AG04449 (cell line): ENCODE measurements at regions not wholly inside any gene's neighbourhood (a gene's known extent, or its start where the extent isn't known, plus 50 kb on each side); places are given as distances from the start of the nearest gene placed in this dataset.

Experiments
- CTCF ChIA-PET: fragments of 350-600 bp; formaldehyde crosslinking; extraction: SDS; loops from one replicate; lab custom pipeline; 2021; ENCODE audit warnings: antibody characterized with exemption; lab: Yijun Ruan, JAX
- POLR2A ChIA-PET: fragments of 400-600, 350-600 bp; formaldehyde crosslinking; extraction: SDS; loops from one replicate; lab custom pipeline; 2020; ENCODE audit warnings: antibody characterized with exemption, inconsistent platforms; lab: Yijun Ruan, JAX
- DNase-seq: peaks from one replicate; pipeline ENCODE4 v3.0.0-alpha.2; 2010; ENCODE audit warnings: low read depth, low spot score
- H3K4me3 ChIP-seq: 2 replicates; pipeline ENCODE4 v1.5.1; 2011; ENCODE audit warnings: low read depth, mild to moderate bottlenecking, control low read depth, low read length
- CTCF ChIP-seq: IDR thresholded peaks from one replicate; pipeline ENCODE4 v1.5.1; 2011; ENCODE audit warnings: mild to moderate bottlenecking, moderate library complexity, low read length, control low read depth, inconsistent platforms; ENCODE audit not compliant: insufficient read depth; ENCODE audit errors: missing control alignments

GRCh38 chr4:110900213-110900769 lies 277.4 kb upstream of the PITX2 start:
- ChIA-PET POLR2A (no interaction called here), CTCF (no interaction called here)
- peak; percentile 4 for DNase-seq
- no peak for TF ChIP-seq CTCF
- H3K4me3 ChIP-seq = no peak overlapping the region

- peak; percentile 56 for DNase-seq
- POLR2A ChIA-PET = no interaction called here
- CTCF ChIA-PET = no interaction called here
These were observed 279.6 kb upstream of the PITX2 start for GRCh38 chr4:110902500-110902899.

GRCh38 chr4:110904435-110905065 lies 281.7 kb upstream of the PITX2 start:
- no peak for DNase-seq
- no peak overlapping the region for H3K4me3 ChIP-seq
- POLR2A ChIA-PET = no interaction called here
- no peak for TF ChIP-seq CTCF
- CTCF ChIA-PET = no interaction called here

More at GRCh38 chr4:110902500-110902899, 279.6 kb upstream of the PITX2 start:
- no peak overlapping the region for H3K4me3 ChIP-seq
- TF ChIP-seq CTCF = no peak

GRCh38 chr4:110905367-110905766 lies 282.5 kb upstream of the PITX2 start:
- ChIA-PET CTCF (no interaction called here), POLR2A (interaction anchor here (0.6 kb wide), 1 partner anchor 42 kb away, joined by 3 read pairs; no protein-coding TSS in a partner anchor)
- no peak for DNase-seq

GRCh38 chr4:110907801-110908313 lies 285.0 kb upstream of the PITX2 start:
- POLR2A ChIA-PET = no interaction called here
- TF ChIP-seq CTCF = no peak
- DNase-seq = no peak
- H3K4me3 ChIP-seq = no peak overlapping the region
- CTCF ChIA-PET = no interaction called here

More at GRCh38 chr4:110905367-110905766, 282.5 kb upstream of the PITX2 start:
- TF ChIP-seq CTCF = no peak
- H3K4me3 ChIP-seq = no peak overlapping the region

- TF ChIP-seq CTCF = no peak
- no peak for DNase-seq
- POLR2A ChIA-PET = no interaction called here
- H3K4me3 ChIP-seq = no peak overlapping the region
- CTCF ChIA-PET = no interaction called here
These were observed 291.9 kb upstream of the PITX2 start for GRCh38 chr4:110914791-110915190.
